Adrenal gland (tissue), 5 donors: ENCODE measurements at regions not wholly inside any gene's neighbourhood (a gene's known extent, or its start where the extent isn't known, plus 50 kb on each side); places are given as distances from the start of the nearest gene placed in this dataset.

ENCODE experiments used
- POLR2A ChIP-seq, 2 donors: fragments of 450-650 bp; IDR thresholded peaks; one replicate each; pipeline ENCODE4 v1.6.1; 2017; ENCODE audit warnings: antibody characterized with exemption in 2 of 2, mild to moderate bottlenecking in 2 of 2, moderate library complexity in 1 of 2
- TF ChIP-seq, protein P1 (sequence below), 6 experiments: fragments of 450-650 bp in 4 of 6; fragments of 200-600 bp in 2 of 6; sonication (generic) in 1 of 6; IDR thresholded peaks; 1 replicate in 5 of 6; 2 replicates in 1 of 6; pipeline versions ENCODE4 v1.5.1 to v1.8.0; 2016 to 2021; ENCODE audit warnings: antibody characterized with exemption in 6 of 6, mild to moderate bottlenecking in 2 of 6, moderate library complexity in 1 of 6
- donor health status: DM: no; HTN: no; CAD: no.

DNA sequence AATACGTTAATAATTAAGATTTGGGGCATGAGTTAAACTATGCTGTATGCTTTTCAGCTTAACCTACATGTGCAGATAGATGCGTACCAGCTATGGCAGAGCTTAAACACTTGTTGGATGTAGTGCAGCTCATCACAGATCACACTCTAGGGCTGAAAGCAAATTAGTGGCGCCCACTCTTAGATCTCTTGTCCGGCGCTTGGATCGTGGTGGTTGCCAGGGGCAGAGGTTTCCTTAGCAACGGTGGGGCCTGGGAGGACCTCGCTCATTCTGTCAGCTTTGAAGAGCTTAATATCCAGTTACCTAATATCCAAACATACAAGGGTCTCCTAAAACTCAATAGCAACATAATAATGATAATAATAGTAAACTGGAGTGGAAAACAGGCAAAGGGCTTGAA is 548.2 kb upstream of the PFKP start:
- TF ChIP-seq, protein P1, sequence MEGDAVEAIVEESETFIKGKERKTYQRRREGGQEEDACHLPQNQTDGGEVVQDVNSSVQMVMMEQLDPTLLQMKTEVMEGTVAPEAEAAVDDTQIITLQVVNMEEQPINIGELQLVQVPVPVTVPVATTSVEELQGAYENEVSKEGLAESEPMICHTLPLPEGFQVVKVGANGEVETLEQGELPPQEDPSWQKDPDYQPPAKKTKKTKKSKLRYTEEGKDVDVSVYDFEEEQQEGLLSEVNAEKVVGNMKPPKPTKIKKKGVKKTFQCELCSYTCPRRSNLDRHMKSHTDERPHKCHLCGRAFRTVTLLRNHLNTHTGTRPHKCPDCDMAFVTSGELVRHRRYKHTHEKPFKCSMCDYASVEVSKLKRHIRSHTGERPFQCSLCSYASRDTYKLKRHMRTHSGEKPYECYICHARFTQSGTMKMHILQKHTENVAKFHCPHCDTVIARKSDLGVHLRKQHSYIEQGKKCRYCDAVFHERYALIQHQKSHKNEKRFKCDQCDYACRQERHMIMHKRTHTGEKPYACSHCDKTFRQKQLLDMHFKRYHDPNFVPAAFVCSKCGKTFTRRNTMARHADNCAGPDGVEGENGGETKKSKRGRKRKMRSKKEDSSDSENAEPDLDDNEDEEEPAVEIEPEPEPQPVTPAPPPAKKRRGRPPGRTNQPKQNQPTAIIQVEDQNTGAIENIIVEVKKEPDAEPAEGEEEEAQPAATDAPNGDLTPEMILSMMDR (IDR thresholded peaks at IDR 0.05): no peak
- no peak for TF ChIP-seq POLR2A (IDR thresholded peaks at IDR 0.05)
